Adrenal gland (tissue), 5 donors: ENCODE measurements at regions not wholly inside any gene's neighbourhood (a gene's known extent, or its start where the extent isn't known, plus 50 kb on each side); places are given as distances from the start of the nearest gene placed in this dataset.

Experiments used
- CTCF ChIP-seq, 6 experiments: fragments of 450-650 bp in 4 of 6; fragments of 200-600 bp in 2 of 6; sonication (generic) in 1 of 6; IDR thresholded peaks; 1 replicate in 5 of 6; 2 replicates in 1 of 6; pipeline versions ENCODE4 v1.5.1 to v1.8.0; 2016 to 2021; ENCODE audit warnings: antibody characterized with exemption in 6 of 6, mild to moderate bottlenecking in 2 of 6, moderate library complexity in 1 of 6
- POLR2A ChIP-seq, 2 donors: fragments of 450-650 bp; IDR thresholded peaks; one replicate each; pipeline ENCODE4 v1.6.1; 2017; ENCODE audit warnings: antibody characterized with exemption in 2 of 2, mild to moderate bottlenecking in 2 of 2, moderate library complexity in 1 of 2
- donor health status: DM: no; HTN: no; CAD: no.

- TF ChIP-seq CTCF (IDR thresholded peaks at IDR 0.05): no peak
- no peak for TF ChIP-seq POLR2A (IDR thresholded peaks at IDR 0.05)
Measured at GRCh38 chr16:60295451-60295850, 1561.3 kb upstream of the GOT2 start.
